Endodermal cell (in vitro differentiated cells): ENCODE measurements at regions not wholly inside any gene's neighbourhood (a gene's known extent, or its start where the extent isn't known, plus 50 kb on each side); places are given as distances from the start of the nearest gene placed in this dataset.

Experiments
- DNase-seq: peaks from one replicate; pipeline ENCODE4 v3.0.0-alpha.2; 2017
- H3K27ac ChIP-seq: 2 replicates; pipeline ENCODE4 v1.5.1; 2013; ENCODE audit warnings: mild to moderate bottlenecking, low read depth, low read length, moderate library complexity
- H3K27me3 ChIP-seq: 2 replicates; pipeline ENCODE4 v1.6.1; 2013; ENCODE audit warnings: mild to moderate bottlenecking, low read length, moderate library complexity; ENCODE audit not compliant: insufficient read depth, control insufficient read depth, poor library complexity, severe bottlenecking
- H3K36me3 ChIP-seq: 2 replicates; pipeline ENCODE4 v1.7.0; 2013; ENCODE audit warnings: mild to moderate bottlenecking, low read length, moderate library complexity; ENCODE audit not compliant: control insufficient read depth, insufficient read depth
- H3K4me1 ChIP-seq: one replicate; pipeline ENCODE4 v1.7.0; 2013; ENCODE audit warnings: low read length; ENCODE audit not compliant: control insufficient read depth, insufficient read depth
- H3K4me3 ChIP-seq: 2 replicates; pipeline ENCODE4 v1.5.1; 2013; ENCODE audit warnings: mild to moderate bottlenecking, low read length, moderate library complexity
- H3K9ac ChIP-seq: 2 replicates; pipeline ENCODE4 v1.6.1; 2013; ENCODE audit warnings: mild to moderate bottlenecking, low read length, moderate library complexity; ENCODE audit not compliant: poor library complexity, severe bottlenecking; ENCODE audit errors: extremely low read depth
- H3K9me3 ChIP-seq: 2 replicates; pipeline ENCODE4 v1.6.1; 2013; ENCODE audit warnings: mild to moderate bottlenecking, low read length, moderate library complexity; ENCODE audit not compliant: control insufficient read depth
- H3K27ac Mint-ChIP-seq: 2 replicates; pipeline ENCODE4 v1.8.0; 2020; ENCODE audit warnings: mixed read lengths
- H3K27me3 Mint-ChIP-seq: 2 replicates; pipeline ENCODE4 v1.8.0; 2021; ENCODE audit warnings: mild to moderate bottlenecking, mixed read lengths; ENCODE audit not compliant: insufficient read depth
- H3K36me3 Mint-ChIP-seq: 2 replicates; pipeline ENCODE4 v1.8.0; 2020; ENCODE audit warnings: low read depth, mixed read lengths
- H3K4me1 Mint-ChIP-seq: 2 replicates; pipeline ENCODE4 v1.8.0; 2020; ENCODE audit warnings: mixed read lengths
- H3K4me3 Mint-ChIP-seq: 2 replicates; pipeline ENCODE4 v1.8.0; 2020; ENCODE audit warnings: mild to moderate bottlenecking, moderate library complexity, mixed read lengths
- H3K9me3 Mint-ChIP-seq: 2 replicates; pipeline ENCODE4 v1.8.0; 2020; ENCODE audit warnings: mild to moderate bottlenecking, mixed read lengths
- CTCF ChIP-seq: fragments of 200-600 bp; sonication (generic); conservative IDR thresholded peaks from 2 replicates; pipeline ENCODE4 v1.5.0; 2021; ENCODE audit warnings: antibody characterized with exemption, mild to moderate bottlenecking
- WGBS, 2 experiments: methylation state at CpG; one replicate each; pipeline versions ENCODE4 v1.1.5 to v1.1.7; 2013; ENCODE audit warnings: missing lambda C conversion rate in 2 of 2, mixed read lengths in 1 of 2; ENCODE audit not compliant: insufficient coverage in 1 of 2, insufficient read length in 1 of 2; 5-methylcytosine and 5-hydroxymethylcytosine counted together

GRCh38 chr7:67445728-67446127 lies 449.1 kb downstream of the TYW1 start:
- H3K9me3 ChIP-seq: peaks cover 24% of the 10 kb centered on the region
- H3K4me1 Mint-ChIP-seq: peaks cover 25% of the 10 kb centered on the region
- no peak overlapping the region for H3K9ac ChIP-seq
- no peak overlapping the region for H3K4me3 Mint-ChIP-seq
- no peak overlapping the region for H3K4me3 ChIP-seq
- no peaks in the 10 kb centered on the region for H3K36me3 Mint-ChIP-seq
- H3K27ac ChIP-seq: no peak overlapping the region
- H3K27me3 ChIP-seq: no peaks in the 10 kb centered on the region
- no peaks in the 10 kb centered on the region for H3K36me3 ChIP-seq
- peaks cover 11% of the 10 kb centered on the region for H3K9me3 Mint-ChIP-seq
- no peak overlapping the region for H3K27ac Mint-ChIP-seq
- no peak for DNase-seq
- TF ChIP-seq CTCF: no peak
- H3K27me3 Mint-ChIP-seq: no peaks in the 10 kb centered on the region
- 85 to 100% methylated on average over 3 of the region's 4 CpGs for WGBS, 2 experiments
- no peaks in the 10 kb centered on the region for H3K4me1 ChIP-seq

GRCh38 chr7:67447297-67447696 lies 450.7 kb downstream of the TYW1 start:
- H3K27me3 ChIP-seq: no peaks in the 10 kb centered on the region
- peaks cover 20% of the 10 kb centered on the region for H3K4me1 Mint-ChIP-seq
- H3K27ac ChIP-seq: no peak overlapping the region
- no peaks in the 10 kb centered on the region for H3K4me1 ChIP-seq
- no peaks in the 10 kb centered on the region for H3K27me3 Mint-ChIP-seq
- no peak overlapping the region for H3K4me3 ChIP-seq
- no peak for DNase-seq
- no peak overlapping the region for H3K9ac ChIP-seq
- no peak for TF ChIP-seq CTCF
- peaks cover 15% of the 10 kb centered on the region for H3K9me3 ChIP-seq
- H3K4me3 Mint-ChIP-seq: no peak overlapping the region
- peaks cover 11% of the 10 kb centered on the region for H3K9me3 Mint-ChIP-seq
- H3K27ac Mint-ChIP-seq: no peak overlapping the region
- no peaks in the 10 kb centered on the region for H3K36me3 Mint-ChIP-seq
- no peaks in the 10 kb centered on the region for H3K36me3 ChIP-seq

- H3K9me3 ChIP-seq: peaks cover 12% of the 10 kb centered on the region
- H3K4me1 ChIP-seq: no peaks in the 10 kb centered on the region
- H3K9ac ChIP-seq: no peak overlapping the region
- no peaks in the 10 kb centered on the region for H3K27me3 ChIP-seq
- H3K36me3 ChIP-seq: no peaks in the 10 kb centered on the region
- Mint-ChIP-seq H3K27ac (no peak overlapping the region), H3K36me3 (no peaks in the 10 kb centered on the region), H3K9me3 (peaks cover 11% of the 10 kb centered on the region), H3K4me1 (peaks cover 20% of the 10 kb centered on the region), H3K4me3 (no peak overlapping the region), H3K27me3 (no peaks in the 10 kb centered on the region)
- 100% methylated on average over 1 of the region's 1 CpG for WGBS, 2 experiments
- no peak overlapping the region for H3K4me3 ChIP-seq
- DNase-seq: no peak
- H3K27ac ChIP-seq: no peak overlapping the region
- no peak for TF ChIP-seq CTCF
Observed at GRCh38 chr7:67448271-67448670, 451.6 kb downstream of the TYW1 start.
